AG09319 (cell line): ENCODE measurements at regions not wholly inside any gene's neighbourhood (a gene's known extent, or its start where the extent isn't known, plus 50 kb on each side); places are given as distances from the start of the nearest gene placed in this dataset.

Experiments
- DNase-seq: peaks from one replicate; pipeline ENCODE4 v3.0.0-alpha.2; 2010; ENCODE audit warnings: low read depth; ENCODE audit errors: extremely low read depth
- TF ChIP-seq, protein P1 (sequence below): IDR thresholded peaks from 2 replicates; pipeline ENCODE4 v1.5.1; 2011; ENCODE audit warnings: low read depth, mild to moderate bottlenecking, inconsistent platforms, low read length, moderate library complexity

- TF ChIP-seq, protein P1, sequence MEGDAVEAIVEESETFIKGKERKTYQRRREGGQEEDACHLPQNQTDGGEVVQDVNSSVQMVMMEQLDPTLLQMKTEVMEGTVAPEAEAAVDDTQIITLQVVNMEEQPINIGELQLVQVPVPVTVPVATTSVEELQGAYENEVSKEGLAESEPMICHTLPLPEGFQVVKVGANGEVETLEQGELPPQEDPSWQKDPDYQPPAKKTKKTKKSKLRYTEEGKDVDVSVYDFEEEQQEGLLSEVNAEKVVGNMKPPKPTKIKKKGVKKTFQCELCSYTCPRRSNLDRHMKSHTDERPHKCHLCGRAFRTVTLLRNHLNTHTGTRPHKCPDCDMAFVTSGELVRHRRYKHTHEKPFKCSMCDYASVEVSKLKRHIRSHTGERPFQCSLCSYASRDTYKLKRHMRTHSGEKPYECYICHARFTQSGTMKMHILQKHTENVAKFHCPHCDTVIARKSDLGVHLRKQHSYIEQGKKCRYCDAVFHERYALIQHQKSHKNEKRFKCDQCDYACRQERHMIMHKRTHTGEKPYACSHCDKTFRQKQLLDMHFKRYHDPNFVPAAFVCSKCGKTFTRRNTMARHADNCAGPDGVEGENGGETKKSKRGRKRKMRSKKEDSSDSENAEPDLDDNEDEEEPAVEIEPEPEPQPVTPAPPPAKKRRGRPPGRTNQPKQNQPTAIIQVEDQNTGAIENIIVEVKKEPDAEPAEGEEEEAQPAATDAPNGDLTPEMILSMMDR = no peak
- DNase-seq = no peak
Measured at GRCh38 chr16:35192993-35193392, 1733.6 kb downstream of the TP53TG3F start.

- no peak for DNase-seq
- TF ChIP-seq, protein P1 = no peak
Measured at GRCh38 chr16:35193956-35194355, 1734.5 kb downstream of the TP53TG3F start.

GRCh38 chr16:35194681-35195080 lies 1735.3 kb downstream of the TP53TG3F start:
- TF ChIP-seq, protein P1 = no peak
- no peak for DNase-seq

- no peak for DNase-seq
- TF ChIP-seq, protein P1 = no peak
Measured at GRCh38 chr16:35195173-35195863, 1735.9 kb downstream of the TP53TG3F start.

- DNase-seq = no peak
- TF ChIP-seq, protein P1 = no peak
Measured at GRCh38 chr16:35195864-35196216, 1736.4 kb downstream of the TP53TG3F start.

GRCh38 chr16:35196313-35196712 lies 1736.9 kb downstream of the TP53TG3F start:
- DNase-seq = no peak
- TF ChIP-seq, protein P1 = no peak

DNA sequence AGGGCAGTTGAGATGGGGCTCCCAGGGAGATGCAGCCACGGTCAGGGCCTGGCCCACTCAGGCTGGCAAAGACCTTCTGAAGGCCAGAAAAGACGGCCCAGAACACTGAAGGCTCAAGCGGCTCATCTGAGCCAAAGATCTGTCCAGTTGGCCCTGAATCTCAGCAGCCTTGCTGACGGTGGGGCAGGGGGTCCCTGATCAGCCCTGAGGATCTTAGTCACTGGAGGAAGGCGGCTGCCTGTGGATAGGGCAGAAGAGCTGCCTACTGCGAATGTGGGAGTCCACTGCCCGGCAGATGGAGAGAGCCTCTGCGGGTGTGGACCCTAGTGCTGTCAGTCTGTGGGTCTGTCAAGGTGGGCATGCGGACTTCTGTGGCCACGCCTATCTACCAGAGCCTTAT lies 1738.2 kb downstream of the TP53TG3F start:
- TF ChIP-seq, protein P1 = no peak
- no peak for DNase-seq
